ENCODE measurements at regions not wholly inside any gene's neighbourhood (a gene's known extent, or its start where the extent isn't known, plus 50 kb on each side); places are given as distances from the start of the nearest gene placed in this dataset.

- peaks cover 0 to 2% (median 0%) of the 10 kb centered on the region in 4 experiments; a peak in 1 of 7 replicates for H3K27me3 ChIP-seq (replicated peaks in 1 of 4; ENCODE audit: control insufficient read depth in 3 of 4, extremely low read depth in 1 of 4, insufficient read depth in 3 of 4, low read length in 3 of 4)
- no peaks in the 10 kb centered on the region for H3K79me1 ChIP-seq (ENCODE audit: low read depth, low read length)
- H3K9ac ChIP-seq (replicated peaks in 1 of 4; ENCODE audit: extremely low read depth in 1 of 4, low read depth in 3 of 4, low read length in 3 of 4) = no peak overlapping the region
- no peak for FAIRE-seq
- no peak overlapping the region for H3K27ac ChIP-seq (ENCODE audit: low read depth, low read length)
- H3K56ac ChIP-seq (replicated peaks; ENCODE audit: insufficient read length, low read depth, low read length) = no peak overlapping the region
- no peak overlapping the region for H2BK20ac ChIP-seq (ENCODE audit: low read length)
- no peaks in the 10 kb centered on the region for H4K20me1 ChIP-seq (replicated peaks in 1 of 2; ENCODE audit: control insufficient read depth in 1 of 2, insufficient read depth in 2 of 2, low read length in 2 of 2)
- TF ChIP-seq RAD21 (IDR thresholded peaks at IDR 0.05 in 1 of 2, conservative IDR thresholded peaks at IDR 0.05 in 1 of 2; ENCODE audit: low read depth in 2 of 2, low read length in 2 of 2) (no peak), GTF2F1 (IDR thresholded peaks at IDR 0.05; ENCODE audit: borderline replicate concordance, low read depth, low read length) (no peak), CTBP2 (IDR thresholded peaks at IDR 0.05; ENCODE audit: borderline replicate concordance, insufficient read depth, insufficient read length, low read length) (no peak), SP2 (IDR thresholded peaks at IDR 0.05; ENCODE audit: low read length) (no peak), EZH2 (IDR thresholded peaks at IDR 0.05; ENCODE audit: low read depth, low read length, severe bottlenecking) (no peak), POLR2AphosphoS5 (IDR thresholded peaks at IDR 0.05; ENCODE audit: low read depth, low read length) (no peak), SUZ12 (IDR thresholded peaks at IDR 0.05; ENCODE audit: low read length) (no peak), POU5F1 (IDR thresholded peaks at IDR 0.05; ENCODE audit: low read depth, low read length) (no peak)
- H2BK5ac ChIP-seq (ENCODE audit: low read depth, low read length) = no peak overlapping the region
- no peaks in the 10 kb centered on the region for H3K79me2 ChIP-seq (ENCODE audit: control insufficient read depth in 1 of 2, insufficient read depth in 2 of 2, low read length in 2 of 2)
- no peak overlapping the region for H2BK12ac ChIP-seq (ENCODE audit: low read depth, low read length)
- H3K4ac ChIP-seq (replicated peaks; ENCODE audit: insufficient read length, low read depth, low read length) = no peak overlapping the region
- CTCF ChIA-PET (ENCODE audit: partially characterized antibody) = interaction anchor here (0.9 to 1.2 kb wide), 3 partner anchors 10 to 695 kb away, joined by 3 to 4 read pairs (median 3); no protein-coding TSS in a partner anchor
- no peak overlapping the region for H3K23ac ChIP-seq (ENCODE audit: insufficient read length)
- H2AK5ac ChIP-seq (ENCODE audit: low read depth, low read length) = no peak overlapping the region
- POLR2A ChIA-PET (ENCODE audit: partially characterized antibody) = interaction anchor here (0.5 kb wide), 1 partner anchor 324 kb away, joined by 3 read pairs; no protein-coding TSS in a partner anchor
- no peak overlapping the region for H3K4me2 ChIP-seq (ENCODE audit: insufficient read depth in 1 of 2, low read depth in 2 of 2, low read length in 2 of 2)
- no peak overlapping the region for H2BK15ac ChIP-seq (ENCODE audit: low read length)
- H2BK120ac ChIP-seq (replicated peaks; ENCODE audit: low read depth, low read length) = no peak overlapping the region
- H4K5ac ChIP-seq (ENCODE audit: insufficient read length, low read depth, low read length) = no peak overlapping the region
- no peaks in the 10 kb centered on the region for H3K23me2 ChIP-seq (ENCODE audit: low read depth, low read length)
- H3K4me3 ChIP-seq (ENCODE audit: extremely low read depth in 1 of 4, insufficient read depth in 2 of 4, low read depth in 3 of 4, low read length in 4 of 4) = no peak overlapping the region
- WGBS, 2 experiments (ENCODE audit: extremely low coverage in 1 of 2, insufficient coverage in 1 of 2, insufficient read length in 1 of 2, insufficient replicate concordance in 2 of 2, low coverage in 1 of 2, low lambda C conversion rate in 2 of 2, missing lambda C conversion rate in 1 of 2) = 94% methylated on average over 7 of the region's 7 CpGs; no CpG with 5 or more reads in 1 of the 2 experiments
- H3K18ac ChIP-seq (ENCODE audit: extremely low read depth, low read length) = no peak overlapping the region
- H4K8ac ChIP-seq (ENCODE audit: extremely low read depth, insufficient read depth, low read length) = no peak overlapping the region
- H3K36me3 ChIP-seq (ENCODE audit: control insufficient read depth in 2 of 4, insufficient read depth in 4 of 4, low read length in 3 of 4) = no peaks in the 10 kb centered on the region
- DNase-seq (ENCODE audit: low read depth in 1 of 2, low spot score in 2 of 2) = no peak
- H3K14ac ChIP-seq (ENCODE audit: insufficient read length) = no peak overlapping the region
- H2AFZ ChIP-seq (ENCODE audit: low read length) = no peak overlapping the region
- no peaks in the 10 kb centered on the region for H3K9me3 ChIP-seq (ENCODE audit: insufficient read depth in 2 of 2, low read depth in 1 of 2, low read length in 1 of 2)
- peaks cover 0 to 3% (median under 1%) of the 10 kb centered on the region in 4 experiments; a peak in 3 of 7 replicates for H3K4me1 ChIP-seq (replicated peaks in 1 of 4; ENCODE audit: control insufficient read depth in 3 of 4, insufficient read depth in 4 of 4, low read length in 3 of 4)
- no peak overlapping the region for H4K91ac ChIP-seq (replicated peaks; ENCODE audit: insufficient read length, low read length)
These were observed 328.7 kb downstream of the CYRIA start for GRCh38 chr2:16336916-16337315.

Measured in H1 (cell line).